ENCODE measurements at regions not wholly inside any gene's neighbourhood (a gene's known extent, or its start where the extent isn't known, plus 50 kb on each side); places are given as distances from the start of the nearest gene placed in this dataset.

DNA sequence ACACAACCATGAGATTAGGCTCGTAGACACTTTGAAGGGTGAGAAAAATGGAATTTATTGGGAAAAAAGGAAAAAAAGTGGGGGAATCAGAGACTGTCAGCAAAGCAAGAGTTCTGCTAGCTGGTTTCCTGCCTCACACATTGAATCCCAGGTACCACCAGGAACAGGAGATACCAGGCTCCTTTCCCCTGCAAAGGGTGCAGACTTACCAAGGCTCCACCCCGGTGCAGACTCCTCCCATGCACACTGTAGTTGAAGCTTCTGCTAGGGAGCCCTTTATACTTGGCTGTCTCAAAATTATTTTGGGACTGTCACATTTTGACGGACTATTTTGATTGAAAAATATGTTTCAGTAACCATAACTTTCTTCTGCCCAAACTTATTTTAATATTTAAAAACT is 819.9 kb upstream of the GBE1 start:
- no peak for DNase-seq (ENCODE audit: low read depth)
- H3K4me3 ChIP-seq (ENCODE audit: low read depth, low read length): no peak overlapping the region
- TF ChIP-seq, protein P1, sequence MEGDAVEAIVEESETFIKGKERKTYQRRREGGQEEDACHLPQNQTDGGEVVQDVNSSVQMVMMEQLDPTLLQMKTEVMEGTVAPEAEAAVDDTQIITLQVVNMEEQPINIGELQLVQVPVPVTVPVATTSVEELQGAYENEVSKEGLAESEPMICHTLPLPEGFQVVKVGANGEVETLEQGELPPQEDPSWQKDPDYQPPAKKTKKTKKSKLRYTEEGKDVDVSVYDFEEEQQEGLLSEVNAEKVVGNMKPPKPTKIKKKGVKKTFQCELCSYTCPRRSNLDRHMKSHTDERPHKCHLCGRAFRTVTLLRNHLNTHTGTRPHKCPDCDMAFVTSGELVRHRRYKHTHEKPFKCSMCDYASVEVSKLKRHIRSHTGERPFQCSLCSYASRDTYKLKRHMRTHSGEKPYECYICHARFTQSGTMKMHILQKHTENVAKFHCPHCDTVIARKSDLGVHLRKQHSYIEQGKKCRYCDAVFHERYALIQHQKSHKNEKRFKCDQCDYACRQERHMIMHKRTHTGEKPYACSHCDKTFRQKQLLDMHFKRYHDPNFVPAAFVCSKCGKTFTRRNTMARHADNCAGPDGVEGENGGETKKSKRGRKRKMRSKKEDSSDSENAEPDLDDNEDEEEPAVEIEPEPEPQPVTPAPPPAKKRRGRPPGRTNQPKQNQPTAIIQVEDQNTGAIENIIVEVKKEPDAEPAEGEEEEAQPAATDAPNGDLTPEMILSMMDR (IDR thresholded peaks at IDR 0.05; ENCODE audit: low read depth, low read length, missing control alignments): no peak

GRCh38 chr3:82572721-82573120 is 811.3 kb upstream of the GBE1 start:
- TF ChIP-seq, protein P1 (IDR thresholded peaks at IDR 0.05; ENCODE audit: low read depth, low read length, missing control alignments): no peak
- no peak for DNase-seq (ENCODE audit: low read depth)
- H3K4me3 ChIP-seq (ENCODE audit: low read depth, low read length): no peak overlapping the region

DNA sequence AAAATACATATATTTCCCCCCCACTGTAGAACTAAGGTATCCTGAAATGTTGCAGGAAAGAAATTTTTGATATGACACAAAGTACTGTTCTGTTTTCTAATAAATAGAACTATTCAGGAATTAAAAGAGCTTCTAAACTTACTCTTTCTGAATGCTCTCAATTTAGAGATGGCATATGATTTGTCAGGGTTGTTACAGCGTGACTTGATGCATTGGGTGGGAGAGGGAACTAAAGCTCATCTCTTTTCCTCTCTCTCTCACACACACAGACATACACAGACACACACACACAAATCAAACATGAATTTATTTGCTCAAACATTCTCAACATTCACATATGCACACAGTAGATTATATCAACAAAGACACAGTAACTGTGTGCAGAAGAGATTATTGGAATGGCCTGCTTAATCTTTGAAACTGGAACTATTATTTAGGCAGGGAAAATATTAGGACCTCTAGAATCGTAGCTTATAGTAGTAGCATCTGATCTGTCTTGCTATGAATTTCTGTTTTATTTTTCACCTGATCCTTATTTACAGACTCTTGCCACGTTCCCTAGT is 807.4 kb upstream of the GBE1 start:
- no peak overlapping the region for H3K4me3 ChIP-seq (ENCODE audit: low read depth, low read length)
- TF ChIP-seq, protein P1 (IDR thresholded peaks at IDR 0.05; ENCODE audit: low read depth, low read length, missing control alignments): no peak
- no peak for DNase-seq (ENCODE audit: low read depth)

GRCh38 chr3:82567029-82567600 is 805.7 kb upstream of the GBE1 start:
- TF ChIP-seq, protein P1 (IDR thresholded peaks at IDR 0.05; ENCODE audit: low read depth, low read length, missing control alignments): no peak
- DNase-seq (ENCODE audit: low read depth): no peak
- H3K4me3 ChIP-seq (ENCODE audit: low read depth, low read length): no peak overlapping the region

DNA sequence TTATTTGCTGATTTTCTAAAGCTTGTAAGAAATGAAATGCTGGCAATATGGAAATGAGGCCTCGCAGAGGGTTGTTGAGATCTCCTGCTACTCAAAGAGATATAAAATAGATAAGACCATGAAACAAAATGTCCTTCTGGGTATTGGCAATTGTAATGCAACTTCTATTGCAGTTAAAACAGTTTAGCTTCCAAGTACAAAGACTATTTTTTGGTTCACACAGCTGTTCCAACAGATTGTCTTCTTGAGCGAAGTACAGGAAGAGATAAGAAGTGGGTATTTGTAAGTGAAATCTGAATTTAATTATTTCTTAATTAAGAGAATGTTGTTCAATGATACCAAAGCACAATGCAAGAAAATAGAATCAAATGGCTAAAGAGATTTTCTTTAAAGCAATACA is 801.5 kb upstream of the GBE1 start:
- DNase-seq (ENCODE audit: low read depth): no peak
- H3K4me3 ChIP-seq (ENCODE audit: low read depth, low read length): no peak overlapping the region
- TF ChIP-seq, protein P1 (IDR thresholded peaks at IDR 0.05; ENCODE audit: low read depth, low read length, missing control alignments): no peak

DNA sequence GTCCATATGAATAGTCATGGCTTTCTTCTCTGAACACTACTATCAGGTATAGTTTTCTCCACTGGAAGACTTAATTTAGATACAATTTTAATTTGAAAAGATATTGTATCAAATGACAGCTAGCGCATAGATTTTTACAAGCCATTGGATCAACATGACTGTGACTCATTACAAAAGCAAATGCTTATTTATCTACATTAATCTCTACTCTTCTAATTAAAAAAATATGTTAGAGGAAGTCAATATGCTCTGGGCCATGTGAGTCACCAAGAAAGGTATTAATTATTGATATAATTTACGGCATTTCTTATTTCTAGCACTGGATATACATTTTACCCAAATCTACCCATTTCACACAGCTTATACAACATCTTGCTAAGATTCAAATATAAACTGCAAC is 800.3 kb upstream of the GBE1 start:
- no peak for DNase-seq (ENCODE audit: low read depth)
- TF ChIP-seq, protein P1 (IDR thresholded peaks at IDR 0.05; ENCODE audit: low read depth, low read length, missing control alignments): no peak
- H3K4me3 ChIP-seq (ENCODE audit: low read depth, low read length): no peak overlapping the region

DNA sequence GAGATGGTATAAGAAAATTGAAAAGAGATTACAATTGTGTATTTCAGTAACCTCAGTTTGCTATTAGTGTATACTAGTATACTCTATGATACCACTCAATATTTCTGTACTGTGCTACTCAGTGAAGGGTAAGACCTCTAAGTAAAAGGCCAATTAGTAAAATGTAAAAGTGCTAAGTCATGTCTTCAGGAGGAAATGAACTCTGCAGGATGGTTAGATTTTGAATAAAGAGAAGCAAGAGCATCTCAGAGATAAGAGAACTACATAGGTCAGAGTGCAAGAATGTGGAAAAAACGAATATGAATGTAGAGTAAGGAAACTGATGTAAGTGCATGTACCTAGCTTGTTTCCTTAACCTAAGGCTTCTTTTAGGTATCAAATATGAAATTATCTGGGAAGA is 796.6 kb upstream of the GBE1 start:
- no peak overlapping the region for H3K4me3 ChIP-seq (ENCODE audit: low read depth, low read length)
- TF ChIP-seq, protein P1 (IDR thresholded peaks at IDR 0.05; ENCODE audit: low read depth, low read length, missing control alignments): no peak
- DNase-seq (ENCODE audit: low read depth): no peak

All from GM12864 (cell line).